SU-DHL-6 (cell line): ENCODE measurements at regions not wholly inside any gene's neighbourhood (a gene's known extent, or its start where the extent isn't known, plus 50 kb on each side); places are given as distances from the start of the nearest gene placed in this dataset.

ENCODE experiments used
- H2AFZ ChIP-seq: fragments of 200-600 bp; sonication (generic); 2 replicates; pipeline ENCODE4 v1.6.1; 2014; ENCODE audit warnings: low read depth, mild to moderate bottlenecking, moderate library complexity, mixed read lengths, antibody characterized with exemption, low read length; ENCODE audit not compliant: severe bottlenecking
- H3F3A ChIP-seq: fragments of 200-600 bp; shearing (Covaris generic); 2 replicates; pipeline ENCODE4 v1.6.0; 2016; ENCODE audit warnings: antibody characterized with exemption, mild to moderate bottlenecking; ENCODE audit not compliant: insufficient read depth
- H3K27ac ChIP-seq: fragments of 200-600 bp; sonication (generic); 2 replicates; pipeline ENCODE4 v1.5.1; 2016; ENCODE audit warnings: low read depth, mild to moderate bottlenecking, low read length, moderate library complexity, mixed read lengths
- H3K27me3 ChIP-seq: fragments of 200-600 bp; sonication (generic), shearing (Covaris generic); 2 replicates; pipeline ENCODE4 v1.6.0; 2014; ENCODE audit warnings: mild to moderate bottlenecking, low read length
- H3K36me3 ChIP-seq: fragments of 200-600 bp; sonication (generic); 2 replicates; pipeline ENCODE4 v1.6.1; 2014; ENCODE audit warnings: mild to moderate bottlenecking, low read length, mixed read lengths
- H3K4me2 ChIP-seq: fragments of 300-600, 200-600 bp; shearing (Covaris generic), sonication (generic); 2 replicates; pipeline ENCODE4 v1.6.0; 2014; ENCODE audit warnings: low read length, low read depth, mild to moderate bottlenecking; ENCODE audit not compliant: poor library complexity, severe bottlenecking
- H3K4me3 ChIP-seq: fragments of 200-600 bp; sonication (generic); 2 replicates; pipeline ENCODE4 v1.5.1; 2014; ENCODE audit warnings: antibody characterized with exemption, low read length, mild to moderate bottlenecking, mixed read lengths; ENCODE audit not compliant: insufficient read depth, poor library complexity, severe bottlenecking
- H3K79me2 ChIP-seq: fragments of 200-600 bp; sonication (generic); 2 replicates; pipeline ENCODE4 v1.6.1; 2014; ENCODE audit warnings: mild to moderate bottlenecking, low read length, moderate library complexity; ENCODE audit not compliant: insufficient read depth
- H3K9ac ChIP-seq: fragments of 200-600 bp; sonication (generic); 2 replicates; pipeline ENCODE4 v1.7.0; 2014; ENCODE audit warnings: mild to moderate bottlenecking, low read length
- H3K9me2 ChIP-seq: fragments of 200-600 bp; sonication (generic); replicated peaks from 2 replicates; pipeline ENCODE4 v1.6.1; 2014; ENCODE audit warnings: low read length; ENCODE audit not compliant: insufficient read depth
- H3K9me3 ChIP-seq: fragments of 200-600 bp; sonication (generic); 2 replicates; pipeline ENCODE4 v1.6.1; 2014; ENCODE audit warnings: low read length, mixed read lengths; ENCODE audit not compliant: insufficient read depth
- H4K20me1 ChIP-seq: fragments of 200-600 bp; sonication (generic); 2 replicates; pipeline ENCODE4 v1.6.1; 2014; ENCODE audit warnings: low read depth, mild to moderate bottlenecking, antibody characterized with exemption, low read length, moderate library complexity, mixed read lengths
- EZH2phosphoT487 ChIP-seq: fragments of 200-600 bp; sonication (generic), shearing (Covaris generic); conservative IDR thresholded peaks from 2 replicates; pipeline ENCODE4 v1.6.1; 2018; ENCODE audit warnings: mild to moderate bottlenecking, antibody characterized with exemption, low read length, moderate library complexity, mixed read lengths
- TF ChIP-seq, protein P1 (sequence below): fragments of 200-600 bp; sonication (generic); IDR thresholded peaks from one replicate; pipeline ENCODE4 v1.5.1; 2017; ENCODE audit warnings: antibody characterized with exemption, mild to moderate bottlenecking, low read length, moderate library complexity; ENCODE audit not compliant: insufficient read depth, poor library complexity, severe bottlenecking

DNA sequence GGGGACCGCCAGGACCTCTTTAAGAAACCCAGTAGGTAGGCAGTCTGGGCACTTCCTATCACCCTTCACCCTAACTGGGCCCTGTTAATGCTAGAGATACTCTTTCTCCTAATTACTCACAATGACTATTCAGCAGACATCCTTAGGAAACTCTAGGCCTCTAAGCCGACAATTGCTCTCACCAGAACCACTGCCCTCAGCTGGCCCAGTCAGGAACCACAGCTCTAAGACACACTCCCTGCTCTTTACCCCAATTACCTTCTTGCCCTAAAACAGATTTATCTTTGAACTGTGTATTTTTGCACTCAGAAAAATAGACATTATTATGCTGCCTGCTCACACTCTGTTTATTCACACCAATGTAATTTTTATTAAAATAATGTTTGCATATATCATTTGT, 432.6 kb upstream of the SLC30A5 start:
- Histone ChIP-seq H3F3A (no peaks in the 10 kb centered on the region), H3K9me2 (no peaks in the 10 kb centered on the region), H3K27me3 (no peaks in the 10 kb centered on the region), H3K9me3 (no peaks in the 10 kb centered on the region), H3K9ac (no peak overlapping the region), H3K36me3 (no peaks in the 10 kb centered on the region), H3K27ac (no peak overlapping the region), H3K79me2 (no peaks in the 10 kb centered on the region), H4K20me1 (no peaks in the 10 kb centered on the region), H2AFZ (no peak overlapping the region), H3K4me3 (no peak overlapping the region), H3K4me2 (no peak overlapping the region)
- no peak for TF ChIP-seq EZH2phosphoT487
- TF ChIP-seq, protein P1, sequence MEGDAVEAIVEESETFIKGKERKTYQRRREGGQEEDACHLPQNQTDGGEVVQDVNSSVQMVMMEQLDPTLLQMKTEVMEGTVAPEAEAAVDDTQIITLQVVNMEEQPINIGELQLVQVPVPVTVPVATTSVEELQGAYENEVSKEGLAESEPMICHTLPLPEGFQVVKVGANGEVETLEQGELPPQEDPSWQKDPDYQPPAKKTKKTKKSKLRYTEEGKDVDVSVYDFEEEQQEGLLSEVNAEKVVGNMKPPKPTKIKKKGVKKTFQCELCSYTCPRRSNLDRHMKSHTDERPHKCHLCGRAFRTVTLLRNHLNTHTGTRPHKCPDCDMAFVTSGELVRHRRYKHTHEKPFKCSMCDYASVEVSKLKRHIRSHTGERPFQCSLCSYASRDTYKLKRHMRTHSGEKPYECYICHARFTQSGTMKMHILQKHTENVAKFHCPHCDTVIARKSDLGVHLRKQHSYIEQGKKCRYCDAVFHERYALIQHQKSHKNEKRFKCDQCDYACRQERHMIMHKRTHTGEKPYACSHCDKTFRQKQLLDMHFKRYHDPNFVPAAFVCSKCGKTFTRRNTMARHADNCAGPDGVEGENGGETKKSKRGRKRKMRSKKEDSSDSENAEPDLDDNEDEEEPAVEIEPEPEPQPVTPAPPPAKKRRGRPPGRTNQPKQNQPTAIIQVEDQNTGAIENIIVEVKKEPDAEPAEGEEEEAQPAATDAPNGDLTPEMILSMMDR = no peak

DNA sequence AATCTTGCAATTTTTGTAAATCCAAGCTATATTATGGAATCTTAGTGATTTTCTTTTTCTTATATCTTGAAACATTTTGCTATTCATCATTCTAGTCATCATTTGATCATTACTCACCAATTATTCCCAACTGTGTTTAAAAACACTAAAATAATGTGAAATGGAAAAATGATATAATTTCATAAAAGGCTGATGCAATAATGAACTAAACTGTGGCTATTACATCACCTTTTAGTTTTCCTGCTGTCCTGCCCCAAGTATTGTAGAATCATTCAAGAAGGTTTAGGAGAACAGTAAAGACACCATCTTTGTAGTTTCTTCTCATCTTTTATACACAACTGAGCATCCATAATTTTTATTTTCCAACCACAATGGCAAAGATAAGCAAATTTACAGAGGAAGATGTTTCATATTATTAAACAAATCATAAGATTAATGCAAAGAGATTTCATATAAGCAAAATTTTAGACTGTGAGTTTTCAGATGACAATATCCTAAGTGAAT, 431.0 kb upstream of the SLC30A5 start:
- no peak overlapping the region for H3K4me2 ChIP-seq
- H3F3A ChIP-seq = no peaks in the 10 kb centered on the region
- no peaks in the 10 kb centered on the region for H3K9me3 ChIP-seq
- no peak for TF ChIP-seq EZH2phosphoT487
- TF ChIP-seq, protein P1 = no peak
- no peaks in the 10 kb centered on the region for H3K36me3 ChIP-seq
- H3K27ac ChIP-seq = no peak overlapping the region
- H3K9ac ChIP-seq = no peak overlapping the region
- no peaks in the 10 kb centered on the region for H3K27me3 ChIP-seq
- no peak overlapping the region for H3K4me3 ChIP-seq
- no peak overlapping the region for H2AFZ ChIP-seq
- H3K79me2 ChIP-seq = no peaks in the 10 kb centered on the region
- no peaks in the 10 kb centered on the region for H4K20me1 ChIP-seq
- no peaks in the 10 kb centered on the region for H3K9me2 ChIP-seq

DNA sequence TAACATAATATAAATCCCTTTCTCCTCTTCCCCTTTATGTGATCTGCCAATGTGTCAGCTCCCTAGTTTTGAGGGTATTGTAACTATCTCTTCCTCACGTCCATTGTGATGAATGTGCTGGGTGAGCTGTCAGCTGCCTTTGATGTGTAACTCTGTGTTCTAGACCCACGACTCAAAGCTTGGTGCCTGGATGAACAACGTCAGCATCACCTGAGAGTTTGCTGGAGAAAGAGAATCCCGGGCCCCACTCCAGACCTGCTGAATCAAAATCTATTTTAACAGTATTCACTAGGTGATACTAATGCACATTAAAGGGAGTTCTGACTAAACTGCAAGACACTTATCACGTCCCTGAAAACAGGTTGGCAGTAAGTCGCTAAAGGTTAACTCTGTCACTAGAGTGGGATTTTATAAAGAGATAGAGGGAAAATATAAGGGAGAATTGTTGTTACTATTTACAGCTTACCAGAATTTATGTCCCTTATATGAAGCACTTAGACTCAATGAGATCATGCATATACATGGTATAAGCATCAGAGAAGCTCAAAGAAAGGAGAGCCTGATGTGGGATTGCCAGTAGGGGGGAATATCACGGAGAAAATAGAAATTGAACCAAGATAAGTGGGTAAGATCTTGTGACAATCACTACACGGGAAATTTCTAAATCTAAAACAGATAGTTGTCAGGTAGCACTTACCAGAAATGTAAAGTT, 423.8 kb upstream of the SLC30A5 start:
- Histone ChIP-seq H4K20me1 (no peaks in the 10 kb centered on the region), H3K9ac (no peak overlapping the region), H3K27ac (no peak overlapping the region), H3K9me2 (no peaks in the 10 kb centered on the region), H3K27me3 (no peaks in the 10 kb centered on the region), H3K36me3 (no peaks in the 10 kb centered on the region), H3K4me3 (no peak overlapping the region), H2AFZ (no peak overlapping the region), H3K4me2 (no peak overlapping the region), H3F3A (no peaks in the 10 kb centered on the region), H3K79me2 (no peaks in the 10 kb centered on the region), H3K9me3 (no peaks in the 10 kb centered on the region)
- TF ChIP-seq, protein P1 = no peak
- no peak for TF ChIP-seq EZH2phosphoT487
